ENCODE measurements at regions not wholly inside any gene's neighbourhood (a gene's known extent, or its start where the extent isn't known, plus 50 kb on each side); places are given as distances from the start of the nearest gene placed in this dataset.
A peak's percentile ranks its signal among the peaks of the same experiment; 100 is the strongest.

DNA sequence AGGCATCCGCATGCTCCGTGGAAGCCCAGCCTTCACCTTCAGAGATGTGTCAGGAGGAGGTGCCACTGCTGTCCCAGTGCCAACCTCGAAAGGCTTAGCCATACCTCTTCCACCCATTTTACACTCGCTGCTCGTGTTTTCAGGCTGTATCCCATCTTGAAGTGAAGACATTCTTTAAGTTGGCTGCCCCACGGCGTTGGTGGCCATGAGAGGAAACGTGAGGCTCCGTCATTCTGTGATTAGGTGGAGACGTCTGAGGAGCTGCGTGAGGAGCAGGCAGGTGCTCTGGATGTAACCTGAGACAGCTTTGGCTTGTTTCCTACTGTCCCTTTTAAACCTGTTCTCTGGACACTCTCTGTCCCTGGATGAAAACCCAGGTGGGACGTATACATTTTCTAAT, 159.9 kb upstream of the RNF32 start:
- no peak for DNase-seq (ENCODE audit: low read depth in 1 of 2, low spot score in 1 of 2)
- no peak overlapping the region for H3K27ac ChIP-seq (replicated peaks)
- H3K4me3 ChIP-seq (replicated peaks; ENCODE audit: insufficient read depth, low read length) = no peak overlapping the region
- TF ChIP-seq POLR2AphosphoS5 (IDR thresholded peaks at IDR 0.05; ENCODE audit: low read depth) = no peak
- TF ChIP-seq, protein P1, sequence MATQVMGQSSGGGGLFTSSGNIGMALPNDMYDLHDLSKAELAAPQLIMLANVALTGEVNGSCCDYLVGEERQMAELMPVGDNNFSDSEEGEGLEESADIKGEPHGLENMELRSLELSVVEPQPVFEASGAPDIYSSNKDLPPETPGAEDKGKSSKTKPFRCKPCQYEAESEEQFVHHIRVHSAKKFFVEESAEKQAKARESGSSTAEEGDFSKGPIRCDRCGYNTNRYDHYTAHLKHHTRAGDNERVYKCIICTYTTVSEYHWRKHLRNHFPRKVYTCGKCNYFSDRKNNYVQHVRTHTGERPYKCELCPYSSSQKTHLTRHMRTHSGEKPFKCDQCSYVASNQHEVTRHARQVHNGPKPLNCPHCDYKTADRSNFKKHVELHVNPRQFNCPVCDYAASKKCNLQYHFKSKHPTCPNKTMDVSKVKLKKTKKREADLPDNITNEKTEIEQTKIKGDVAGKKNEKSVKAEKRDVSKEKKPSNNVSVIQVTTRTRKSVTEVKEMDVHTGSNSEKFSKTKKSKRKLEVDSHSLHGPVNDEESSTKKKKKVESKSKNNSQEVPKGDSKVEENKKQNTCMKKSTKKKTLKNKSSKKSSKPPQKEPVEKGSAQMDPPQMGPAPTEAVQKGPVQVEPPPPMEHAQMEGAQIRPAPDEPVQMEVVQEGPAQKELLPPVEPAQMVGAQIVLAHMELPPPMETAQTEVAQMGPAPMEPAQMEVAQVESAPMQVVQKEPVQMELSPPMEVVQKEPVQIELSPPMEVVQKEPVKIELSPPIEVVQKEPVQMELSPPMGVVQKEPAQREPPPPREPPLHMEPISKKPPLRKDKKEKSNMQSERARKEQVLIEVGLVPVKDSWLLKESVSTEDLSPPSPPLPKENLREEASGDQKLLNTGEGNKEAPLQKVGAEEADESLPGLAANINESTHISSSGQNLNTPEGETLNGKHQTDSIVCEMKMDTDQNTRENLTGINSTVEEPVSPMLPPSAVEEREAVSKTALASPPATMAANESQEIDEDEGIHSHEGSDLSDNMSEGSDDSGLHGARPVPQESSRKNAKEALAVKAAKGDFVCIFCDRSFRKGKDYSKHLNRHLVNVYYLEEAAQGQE (IDR thresholded peaks at IDR 0.05; ENCODE audit: insufficient replicate concordance, low read depth) = no peak
- TF ChIP-seq SPI1 (IDR thresholded peaks at IDR 0.05; ENCODE audit: borderline replicate concordance, low read depth) = no peak
- TF ChIP-seq GABPA (IDR thresholded peaks at IDR 0.05; ENCODE audit: low read depth) = no peak
- TF ChIP-seq, protein P2, sequence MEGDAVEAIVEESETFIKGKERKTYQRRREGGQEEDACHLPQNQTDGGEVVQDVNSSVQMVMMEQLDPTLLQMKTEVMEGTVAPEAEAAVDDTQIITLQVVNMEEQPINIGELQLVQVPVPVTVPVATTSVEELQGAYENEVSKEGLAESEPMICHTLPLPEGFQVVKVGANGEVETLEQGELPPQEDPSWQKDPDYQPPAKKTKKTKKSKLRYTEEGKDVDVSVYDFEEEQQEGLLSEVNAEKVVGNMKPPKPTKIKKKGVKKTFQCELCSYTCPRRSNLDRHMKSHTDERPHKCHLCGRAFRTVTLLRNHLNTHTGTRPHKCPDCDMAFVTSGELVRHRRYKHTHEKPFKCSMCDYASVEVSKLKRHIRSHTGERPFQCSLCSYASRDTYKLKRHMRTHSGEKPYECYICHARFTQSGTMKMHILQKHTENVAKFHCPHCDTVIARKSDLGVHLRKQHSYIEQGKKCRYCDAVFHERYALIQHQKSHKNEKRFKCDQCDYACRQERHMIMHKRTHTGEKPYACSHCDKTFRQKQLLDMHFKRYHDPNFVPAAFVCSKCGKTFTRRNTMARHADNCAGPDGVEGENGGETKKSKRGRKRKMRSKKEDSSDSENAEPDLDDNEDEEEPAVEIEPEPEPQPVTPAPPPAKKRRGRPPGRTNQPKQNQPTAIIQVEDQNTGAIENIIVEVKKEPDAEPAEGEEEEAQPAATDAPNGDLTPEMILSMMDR (IDR thresholded peaks at IDR 0.05; ENCODE audit: insufficient read depth, low read length) = no peak
- no peaks in the 10 kb centered on the region for H3K27me3 ChIP-seq (ENCODE audit: insufficient read depth, poor library complexity, severe bottlenecking)

DNA sequence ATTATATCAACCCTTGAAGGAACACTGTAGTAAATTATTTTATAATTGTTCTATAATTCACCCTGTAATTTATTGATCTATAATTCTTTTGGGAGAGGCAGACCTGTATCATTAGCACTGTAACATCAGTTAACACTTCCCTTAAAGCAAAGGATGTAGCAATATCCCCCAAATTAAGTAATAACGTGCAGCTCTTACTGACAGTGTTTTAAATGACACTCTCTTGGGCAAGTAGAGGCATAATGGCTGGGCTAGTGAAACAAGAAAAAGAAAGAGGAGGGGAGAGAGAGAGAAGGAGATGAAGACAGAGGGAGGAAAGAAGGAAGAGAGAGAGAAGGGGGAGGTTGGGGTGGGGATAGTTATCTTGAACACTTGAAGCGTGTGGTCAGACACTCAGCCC, 161.0 kb upstream of the RNF32 start:
- TF ChIP-seq GABPA (IDR thresholded peaks at IDR 0.05; ENCODE audit: low read depth) = no peak
- TF ChIP-seq SPI1 (IDR thresholded peaks at IDR 0.05; ENCODE audit: borderline replicate concordance, low read depth) = peak; percentile 20; the same call in 1 of the 2 replicates
- TF ChIP-seq, protein P1 (IDR thresholded peaks at IDR 0.05; ENCODE audit: insufficient replicate concordance, low read depth) = no peak
- no peak overlapping the region for H3K4me3 ChIP-seq (replicated peaks; ENCODE audit: insufficient read depth, low read length)
- peak; percentile 58 to 63 for DNase-seq (ENCODE audit: low read depth in 1 of 2, low spot score in 1 of 2)
- H3K27ac ChIP-seq (replicated peaks) = peak overlapping the region; percentile 25
- no peaks in the 10 kb centered on the region for H3K27me3 ChIP-seq (ENCODE audit: insufficient read depth, poor library complexity, severe bottlenecking)

DNA sequence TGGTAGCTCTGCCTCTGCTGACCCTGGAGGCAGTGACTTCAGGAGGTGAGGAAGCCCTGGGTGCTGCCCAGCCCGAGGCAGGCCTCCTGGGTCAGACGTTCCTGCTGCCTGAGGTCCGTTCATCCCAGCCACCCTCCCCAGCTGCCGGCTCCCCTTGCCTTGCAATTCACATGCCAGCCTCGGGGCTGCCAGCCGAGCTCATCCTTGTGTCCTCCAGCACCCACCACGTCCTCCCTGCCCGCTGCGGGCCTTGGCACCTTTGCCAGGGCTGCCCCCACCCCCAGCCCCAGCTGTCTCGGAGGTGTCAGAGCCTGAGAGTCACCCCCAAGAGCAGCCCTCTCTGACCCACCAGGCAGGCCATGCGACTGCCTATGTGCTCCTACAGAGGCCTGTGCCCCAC, 162.1 kb upstream of the RNF32 start:
- H3K4me3 ChIP-seq (replicated peaks; ENCODE audit: insufficient read depth, low read length) = no peak overlapping the region
- H3K27ac ChIP-seq (replicated peaks) = peak overlapping the region; percentile 9
- no peak for DNase-seq (ENCODE audit: low read depth in 1 of 2, low spot score in 1 of 2)
- no peak for TF ChIP-seq GABPA (IDR thresholded peaks at IDR 0.05; ENCODE audit: low read depth)
- TF ChIP-seq, protein P1 (IDR thresholded peaks at IDR 0.05; ENCODE audit: insufficient replicate concordance, low read depth) = no peak
- TF ChIP-seq, protein P2 (IDR thresholded peaks at IDR 0.05; ENCODE audit: insufficient read depth, low read length) = no peak
- TF ChIP-seq SPI1 (IDR thresholded peaks at IDR 0.05; ENCODE audit: borderline replicate concordance, low read depth) = no peak
- no peak for TF ChIP-seq POLR2AphosphoS5 (IDR thresholded peaks at IDR 0.05; ENCODE audit: low read depth)
- H3K27me3 ChIP-seq (ENCODE audit: insufficient read depth, poor library complexity, severe bottlenecking) = no peaks in the 10 kb centered on the region
